ENCODE measurements at regions not wholly inside any gene's neighbourhood (a gene's known extent, or its start where the extent isn't known, plus 50 kb on each side); places are given as distances from the start of the nearest gene placed in this dataset.

GRCh38 chr9:103674271-103674670 is 419.8 kb upstream of the SMC2 start:
- DNase-seq, result no peak
- Histone ChIP-seq H3K4me1 (no peaks in the 10 kb centered on the region), H3K27me3 (no peaks in the 10 kb centered on the region), H3K4me3 (no peak overlapping the region), H3K27ac (no peak overlapping the region), H3K36me3 (no peaks in the 10 kb centered on the region), H3K9me3 (no peaks in the 10 kb centered on the region)
- TF ChIP-seq CTCF (IDR thresholded peaks at IDR 0.05) (no peak), POLR2AphosphoS5 (IDR thresholded peaks at IDR 0.05) (no peak), POLR2A (IDR thresholded peaks at IDR 0.05) (no peak), EP300 (IDR thresholded peaks at IDR 0.05) (no peak)
- intact Hi-C loops (cut with DNase I; ENCODE audit: low total_unique reads), result no loop called here

GRCh38 chr9:103680581-103680980 is 413.5 kb upstream of the SMC2 start:
- intact Hi-C loops (cut with DNase I; ENCODE audit: low total_unique reads), result no loop called here
- H3K27me3 ChIP-seq, result no peaks in the 10 kb centered on the region
- no peak for DNase-seq

GRCh38 chr9:103681435-103681834 is 412.7 kb upstream of the SMC2 start:
- WGBS, 5 donors, result 51 to 69% (median 58%) methylated on average over 6 of the region's 6 CpGs
- H3K27ac ChIP-seq, result no peak overlapping the region
- H3K27me3 ChIP-seq, result no peaks in the 10 kb centered on the region
- no peak for TF ChIP-seq POLR2AphosphoS5 (IDR thresholded peaks at IDR 0.05)
- TF ChIP-seq EP300 (IDR thresholded peaks at IDR 0.05), result no peak
- TF ChIP-seq POLR2A (IDR thresholded peaks at IDR 0.05), result no peak
- TF ChIP-seq CTCF (IDR thresholded peaks at IDR 0.05), result no peak
- H3K9me3 ChIP-seq, result no peaks in the 10 kb centered on the region
- H3K4me1 ChIP-seq, result no peaks in the 10 kb centered on the region
- H3K4me3 ChIP-seq, result no peak overlapping the region
- DNase-seq, result no peak
- no peaks in the 10 kb centered on the region for H3K36me3 ChIP-seq
- intact Hi-C loops (cut with DNase I; ENCODE audit: low total_unique reads), result no loop called here

More at GRCh38 chr9:103680581-103680980, 413.5 kb upstream of the SMC2 start:
- Histone ChIP-seq H3K36me3 (no peaks in the 10 kb centered on the region), H3K4me1 (no peaks in the 10 kb centered on the region), H3K4me3 (no peak overlapping the region), H3K27ac (no peak overlapping the region), H3K9me3 (no peaks in the 10 kb centered on the region)
- TF ChIP-seq EP300 (IDR thresholded peaks at IDR 0.05), result no peak
- no peak for TF ChIP-seq CTCF (IDR thresholded peaks at IDR 0.05)
- TF ChIP-seq POLR2A (IDR thresholded peaks at IDR 0.05), result no peak
- no peak for TF ChIP-seq POLR2AphosphoS5 (IDR thresholded peaks at IDR 0.05)

GRCh38 chr9:103700195-103700962 is 393.7 kb upstream of the SMC2 start:
- no peaks in the 10 kb centered on the region for H3K9me3 ChIP-seq
- no peak overlapping the region for H3K4me3 ChIP-seq
- TF ChIP-seq CTCF (IDR thresholded peaks at IDR 0.05) (no peak), EP300 (IDR thresholded peaks at IDR 0.05) (no peak)
- H3K4me1 ChIP-seq, result no peaks in the 10 kb centered on the region
- no peak for DNase-seq
- H3K27ac ChIP-seq, result no peak overlapping the region
- WGBS, 5 donors, result 79 to 87% (median 84%) methylated on average over 3 of the region's 3 CpGs
- no peaks in the 10 kb centered on the region for H3K27me3 ChIP-seq
- intact Hi-C loops (cut with DNase I; ENCODE audit: low total_unique reads), result no loop called here
- no peaks in the 10 kb centered on the region for H3K36me3 ChIP-seq

Measured in stomach (tissue), 8 donors.